ENCODE measurements at regions not wholly inside any gene's neighbourhood (a gene's known extent, or its start where the extent isn't known, plus 50 kb on each side); places are given as distances from the start of the nearest gene placed in this dataset.

- TF ChIP-seq CTCF (IDR thresholded peaks at IDR 0.05; ENCODE audit: low read depth, low read length, missing input control) (no peak), REST (IDR thresholded peaks at IDR 0.05) (no peak), MAX (IDR thresholded peaks at IDR 0.05) (no peak)
Observed at GRCh38 chr18:61724532-61724931, 168.3 kb downstream of the RNF152 start.

Data from liver (tissue), 2 donors.